MM.1S (cell line): ENCODE measurements at regions not wholly inside any gene's neighbourhood (a gene's known extent, or its start where the extent isn't known, plus 50 kb on each side); places are given as distances from the start of the nearest gene placed in this dataset.

Source experiments
- DNase-seq: peaks from one replicate; pipeline ENCODE4 v3.0.0-alpha.2; 2015
- H2AFZ ChIP-seq: fragments of 300-600 bp; sonication (generic); 2 replicates; pipeline ENCODE4 v1.6.0; 2016; ENCODE audit warnings: antibody characterized with exemption, low read length
- H3F3A ChIP-seq: fragments of 300-600 bp; sonication (generic); 2 replicates; pipeline ENCODE4 v1.6.1; 2016; ENCODE audit warnings: mild to moderate bottlenecking, antibody characterized with exemption, low read length, moderate library complexity, mixed read lengths; ENCODE audit not compliant: insufficient read depth
- H3K27ac ChIP-seq: fragments of 300-600 bp; sonication (generic); 2 replicates; pipeline ENCODE4 v1.5.1; 2016; ENCODE audit warnings: mild to moderate bottlenecking, low read length
- H3K27me3 ChIP-seq: fragments of 300-600 bp; sonication (generic); replicated peaks from 2 replicates; pipeline ENCODE4 v1.6.0; 2016; ENCODE audit warnings: low read length; ENCODE audit not compliant: insufficient read depth
- H3K36me3 ChIP-seq: fragments of 300-600 bp; sonication (generic); replicated peaks from 2 replicates; pipeline ENCODE4 v1.6.1; 2016; ENCODE audit warnings: mild to moderate bottlenecking, low read length, mixed read lengths; ENCODE audit not compliant: insufficient read depth
- H3K4me1 ChIP-seq: fragments of 300-600 bp; sonication (generic); 2 replicates; pipeline ENCODE4 v1.6.1; 2016; ENCODE audit warnings: low read length, mixed read lengths
- H3K4me2 ChIP-seq: fragments of 300-600 bp; sonication (generic); 2 replicates; pipeline ENCODE4 v1.6.0; 2016; ENCODE audit warnings: low read depth, low read length
- H3K4me3 ChIP-seq: fragments of 300-600 bp; sonication (generic); 2 replicates; pipeline ENCODE4 v1.5.1; 2016; ENCODE audit warnings: low read length, mixed read lengths
- H3K79me2 ChIP-seq: fragments of 300-600 bp; sonication (generic); 2 replicates; pipeline ENCODE4 v1.6.1; 2016; ENCODE audit warnings: mixed run types, low read length, mixed read lengths
- H3K9ac ChIP-seq: fragments of 300-600 bp; sonication (generic); 2 replicates; pipeline ENCODE4 v1.6.1; 2016; ENCODE audit warnings: low read length, mixed read lengths
- H3K9me2 ChIP-seq: fragments of 300-600 bp; sonication (generic); replicated peaks from 2 replicates; pipeline ENCODE4 v1.6.1; 2016; ENCODE audit warnings: mild to moderate bottlenecking, low read length, mixed read lengths; ENCODE audit not compliant: insufficient read depth
- H3K9me3 ChIP-seq: fragments of 300-600 bp; sonication (generic); replicated peaks from 2 replicates; pipeline ENCODE4 v1.6.1; 2016; ENCODE audit warnings: mild to moderate bottlenecking, low read length, mixed read lengths; ENCODE audit not compliant: insufficient read depth
- H4K20me1 ChIP-seq: fragments of 300-600 bp; sonication (generic); 2 replicates; pipeline ENCODE4 v1.6.1; 2016; ENCODE audit warnings: mild to moderate bottlenecking, low read length, moderate library complexity, mixed read lengths; ENCODE audit not compliant: insufficient read depth
- CTCF ChIP-seq: fragments of 300-600 bp; sonication (generic); IDR thresholded peaks from 2 replicates; pipeline ENCODE4 v1.5.1; 2016; ENCODE audit warnings: antibody characterized with exemption, low read length, mixed read lengths
- EZH2 ChIP-seq: fragments of 300-600 bp; sonication (generic); optimal IDR thresholded peaks from 2 replicates; pipeline ENCODE3; 2017; ENCODE audit warnings: low read depth, mild to moderate bottlenecking, antibody characterized with exemption, low read length, mixed read lengths
- EZH2phosphoT487 ChIP-seq: fragments of 300-600 bp; sonication (generic); IDR thresholded peaks from 2 replicates; pipeline ENCODE4 v1.6.1; 2018; ENCODE audit warnings: antibody characterized with exemption, low read length

GRCh38 chr2:144628566-144628965, 108.6 kb upstream of the ZEB2 start:
- H3K27ac ChIP-seq, result no peak overlapping the region
- no peaks in the 10 kb centered on the region for H4K20me1 ChIP-seq
- 0 out of 2 replicates have a peak, but pooled peaks cover 3% of the 10 kb centered on the region for H3K27me3 ChIP-seq
- no peaks in the 10 kb centered on the region for H3K79me2 ChIP-seq
- peaks cover 14% of the 10 kb centered on the region for H3K4me1 ChIP-seq
- H3K4me3 ChIP-seq, result no peak overlapping the region
- no peak overlapping the region for H2AFZ ChIP-seq
- H3F3A ChIP-seq, result no peaks in the 10 kb centered on the region
- no peak overlapping the region for H3K9ac ChIP-seq
- DNase-seq, result no peak
- no peaks in the 10 kb centered on the region for H3K36me3 ChIP-seq
- TF ChIP-seq EZH2phosphoT487 (no peak), CTCF (no peak), EZH2 (no peak)
- H3K9me3 ChIP-seq, result no peaks in the 10 kb centered on the region
- H3K9me2 ChIP-seq, result no peaks in the 10 kb centered on the region
- no peak overlapping the region for H3K4me2 ChIP-seq

- Histone ChIP-seq H3K27me3 (0 out of 2 replicates have a peak, but pooled peaks cover 3% of the 10 kb centered on the region), H3K27ac (no peak overlapping the region), H3K4me2 (no peak overlapping the region), H3F3A (no peaks in the 10 kb centered on the region), H3K9me3 (no peaks in the 10 kb centered on the region), H3K79me2 (no peaks in the 10 kb centered on the region), H3K4me1 (peaks cover 8% of the 10 kb centered on the region), H3K9me2 (no peaks in the 10 kb centered on the region), H3K36me3 (no peaks in the 10 kb centered on the region), H3K4me3 (no peak overlapping the region), H2AFZ (no peak overlapping the region), H4K20me1 (no peaks in the 10 kb centered on the region), H3K9ac (no peak overlapping the region)
- no peak for DNase-seq
- TF ChIP-seq CTCF (no peak), EZH2phosphoT487 (no peak), EZH2 (no peak)
Observed at GRCh38 chr2:144625626-144626025, 105.7 kb upstream of the ZEB2 start.

DNA sequence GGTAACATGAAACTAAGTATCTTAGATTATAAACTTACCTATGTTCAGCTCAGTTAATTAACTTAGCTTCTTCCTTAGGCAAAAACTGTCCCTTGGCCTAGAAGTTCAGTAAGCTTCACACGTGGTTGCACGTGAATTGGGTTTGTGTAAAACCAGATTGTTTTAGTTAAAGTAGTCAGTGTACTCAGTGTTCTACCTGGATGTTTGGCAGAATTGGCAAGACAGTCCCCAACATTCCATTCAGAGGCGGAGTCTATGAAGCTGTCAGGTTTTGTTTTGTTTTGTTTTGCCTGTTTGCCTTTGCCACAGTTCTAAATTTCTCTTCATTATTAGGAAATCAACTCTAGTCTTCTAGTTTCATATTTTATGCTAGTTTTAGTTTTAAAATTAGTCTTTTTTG, 105.3 kb upstream of the ZEB2 start:
- no peaks in the 10 kb centered on the region for H3K36me3 ChIP-seq
- no peaks in the 10 kb centered on the region for H4K20me1 ChIP-seq
- DNase-seq, result no peak
- peaks cover 5% of the 10 kb centered on the region; the same call in 1 of the 2 replicates for H3K4me1 ChIP-seq
- H2AFZ ChIP-seq, result no peak overlapping the region
- H3K79me2 ChIP-seq, result no peaks in the 10 kb centered on the region
- no peak overlapping the region for H3K4me3 ChIP-seq
- H3K9ac ChIP-seq, result no peak overlapping the region
- H3F3A ChIP-seq, result no peaks in the 10 kb centered on the region
- TF ChIP-seq EZH2phosphoT487 (no peak), EZH2 (no peak), CTCF (no peak)
- no peak overlapping the region for H3K27ac ChIP-seq
- H3K4me2 ChIP-seq, result no peak overlapping the region
- 0 out of 2 replicates have a peak, but pooled peaks cover 3% of the 10 kb centered on the region for H3K27me3 ChIP-seq
- H3K9me2 ChIP-seq, result no peaks in the 10 kb centered on the region
- H3K9me3 ChIP-seq, result no peaks in the 10 kb centered on the region
